Left renal cortex interstitium (tissue), 4 donors: ENCODE measurements at regions not wholly inside any gene's neighbourhood (a gene's known extent, or its start where the extent isn't known, plus 50 kb on each side); places are given as distances from the start of the nearest gene placed in this dataset.
"Not testable (repeated sequence)": the region's sequence is repeated elsewhere in the genome, so short reads cannot be mapped to it uniquely, and the experiment has no call there.

Experiments used
- DNase-seq, 4 donors: peaks; one replicate each; pipeline ENCODE4 v3.0.0-alpha.2; 2013; ENCODE audit warnings: low read depth in 4 of 4, low spot score in 2 of 4, missing footprints in 1 of 4

DNA sequence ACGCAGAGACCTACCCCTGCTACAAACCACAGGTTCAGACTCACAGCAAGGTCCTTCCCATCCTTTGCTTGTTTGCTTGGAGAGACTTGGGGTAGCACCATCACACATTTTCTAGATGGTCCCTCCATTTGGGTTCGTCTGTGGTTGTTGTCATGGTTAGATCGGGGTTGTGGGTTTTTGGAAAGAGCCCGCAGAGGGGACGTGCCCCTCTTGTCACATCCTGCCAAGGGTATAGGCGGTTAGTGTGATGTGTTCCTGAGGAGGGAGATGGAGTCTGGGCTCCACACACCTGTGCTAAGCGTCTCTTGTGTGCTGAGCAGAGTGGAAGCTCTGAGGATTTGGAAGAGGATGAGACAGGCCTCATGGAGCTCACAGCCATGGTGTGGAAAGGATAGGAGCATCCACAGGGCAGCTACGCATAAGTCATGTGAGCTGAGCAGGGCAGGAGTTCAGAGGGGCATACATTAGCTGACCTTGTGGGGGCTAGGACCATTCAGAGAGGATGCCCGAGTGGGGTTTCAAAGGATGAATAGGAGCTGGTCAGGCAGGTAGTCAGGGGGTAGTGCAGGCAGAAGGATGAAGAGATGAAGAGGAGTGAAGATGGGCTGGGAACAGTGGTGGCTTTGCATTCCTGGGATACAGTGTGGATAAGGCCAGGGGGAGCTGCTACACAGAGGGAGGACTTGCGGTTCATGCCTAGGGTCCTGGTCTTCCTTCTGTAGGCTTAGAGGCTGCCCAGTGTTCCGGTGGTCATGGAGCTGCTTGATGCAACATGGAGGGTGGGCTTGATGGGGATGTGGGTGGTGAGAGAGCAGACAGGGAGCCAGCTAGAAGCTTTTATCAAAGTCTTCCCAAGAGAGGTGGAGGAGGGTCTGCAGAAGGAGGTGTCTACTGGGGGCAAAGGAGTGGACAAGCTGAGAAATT lies 62.9 kb downstream of the ACKR3 start:
- no peak for DNase-seq

DNA sequence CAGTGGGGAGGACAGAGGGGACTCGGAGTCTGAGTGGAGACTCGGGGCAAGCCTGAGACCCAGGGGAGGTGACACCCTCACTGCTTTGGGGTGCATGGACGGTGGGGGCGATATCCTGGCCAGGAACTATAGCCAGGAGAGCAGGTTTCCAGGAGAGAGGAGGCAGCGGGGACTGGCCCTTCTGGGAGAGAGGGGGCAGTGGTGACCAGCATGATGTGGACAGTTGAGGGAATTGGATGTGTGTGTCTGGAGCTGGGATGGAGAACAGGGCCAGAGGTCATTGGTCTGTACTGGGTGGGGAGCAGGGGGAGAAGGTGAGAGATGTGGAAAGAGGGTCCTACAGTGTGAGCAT lies 63.6 kb downstream of the ACKR3 start:
- no peak for DNase-seq

DNA sequence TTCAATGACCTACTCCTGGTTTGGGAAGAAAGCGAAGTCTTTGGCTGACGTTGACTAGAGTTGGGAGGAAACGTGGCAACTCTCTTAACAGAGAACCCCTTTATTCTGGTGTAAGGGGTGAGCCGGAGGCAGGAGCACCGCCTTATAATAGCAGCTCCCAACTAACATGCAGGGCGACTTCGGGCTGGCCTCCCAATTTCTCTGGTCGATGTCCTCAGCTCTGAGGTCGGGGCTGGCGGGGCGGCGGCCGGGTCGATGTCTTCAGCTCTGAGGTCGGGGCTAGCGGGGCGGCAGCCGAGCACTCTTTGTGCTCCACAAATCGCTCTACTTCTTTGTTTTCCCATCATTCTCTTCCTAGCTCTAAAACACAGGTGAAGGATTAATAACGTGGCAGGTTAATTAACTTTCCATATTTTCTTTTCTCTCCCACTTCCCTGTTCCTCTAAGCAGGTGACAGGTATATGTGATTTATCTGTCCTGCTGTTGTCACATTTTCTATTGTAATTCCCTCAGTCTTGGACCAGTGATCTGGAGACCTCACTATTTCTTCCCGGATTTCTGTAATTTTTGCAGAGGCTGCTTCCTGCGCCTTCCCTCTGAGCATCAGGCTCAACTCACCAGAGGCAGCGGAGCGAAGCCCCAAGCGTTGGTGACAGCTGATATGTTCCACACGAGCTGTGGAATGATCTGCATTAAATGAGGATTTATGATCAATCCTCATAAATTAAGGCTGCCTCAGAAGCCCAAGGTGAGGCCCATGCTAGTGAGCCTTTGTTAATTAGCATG lies 64.3 kb downstream of the ACKR3 start:
- peak; percentile 39 to 62 (median 53) for DNase-seq

DNA sequence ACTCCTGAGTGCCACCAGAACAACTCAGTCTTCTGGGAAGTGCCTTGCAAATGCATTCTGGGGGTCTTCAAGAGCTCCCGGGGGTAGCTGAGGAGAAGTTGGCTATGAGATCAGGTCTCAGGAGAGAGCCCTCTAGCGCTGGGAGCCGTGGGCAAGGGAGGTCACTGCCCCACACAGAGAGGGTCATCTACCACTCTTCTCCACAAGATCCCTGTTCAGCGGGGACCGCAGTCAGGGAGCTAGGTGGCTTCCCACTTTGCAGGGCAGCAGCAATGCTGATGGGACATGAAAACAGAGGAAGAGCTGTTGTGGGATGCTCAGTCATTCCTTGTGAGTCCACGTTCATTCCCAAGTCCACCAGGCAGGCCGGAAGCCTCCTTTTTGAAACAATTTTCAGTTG lies 66.6 kb downstream of the ACKR3 start:
- no peak for DNase-seq

DNA sequence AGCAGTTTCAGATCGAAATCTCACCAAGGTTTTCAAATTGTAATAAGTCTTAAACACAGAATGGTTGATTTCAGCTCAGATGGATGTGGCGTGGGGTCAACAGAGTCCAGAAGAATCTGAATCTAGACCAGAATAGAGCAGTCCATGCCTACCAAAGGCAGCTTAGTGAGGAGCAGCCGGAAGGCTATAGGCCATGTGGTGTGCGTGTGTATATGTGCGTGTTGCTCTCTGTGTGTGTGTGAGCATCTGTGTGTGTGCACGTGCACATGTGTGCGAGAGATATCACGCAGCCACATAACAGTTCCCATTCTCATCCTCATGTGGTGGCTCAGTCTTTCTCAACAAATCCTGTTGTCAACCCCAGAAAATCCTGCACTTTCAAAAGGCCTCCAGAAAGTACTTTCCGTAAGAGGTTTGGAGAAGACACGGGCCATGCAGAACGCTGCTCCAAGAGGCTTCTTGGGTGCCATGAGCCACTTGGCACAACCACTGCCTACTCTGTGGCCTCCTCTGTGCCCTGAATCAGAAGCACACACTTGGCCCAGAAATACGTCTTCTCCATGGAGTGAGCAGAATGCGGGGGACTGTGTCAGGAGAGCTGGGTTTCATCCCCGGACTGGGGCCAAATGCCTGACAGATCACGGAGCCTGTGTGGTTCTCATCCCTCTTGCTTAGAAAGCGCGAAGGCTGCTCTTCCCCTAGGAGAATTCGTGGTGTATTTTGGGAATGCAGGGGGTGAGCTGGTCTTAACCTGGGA lies 67.3 kb downstream of the ACKR3 start:
- no peak for DNase-seq

DNA sequence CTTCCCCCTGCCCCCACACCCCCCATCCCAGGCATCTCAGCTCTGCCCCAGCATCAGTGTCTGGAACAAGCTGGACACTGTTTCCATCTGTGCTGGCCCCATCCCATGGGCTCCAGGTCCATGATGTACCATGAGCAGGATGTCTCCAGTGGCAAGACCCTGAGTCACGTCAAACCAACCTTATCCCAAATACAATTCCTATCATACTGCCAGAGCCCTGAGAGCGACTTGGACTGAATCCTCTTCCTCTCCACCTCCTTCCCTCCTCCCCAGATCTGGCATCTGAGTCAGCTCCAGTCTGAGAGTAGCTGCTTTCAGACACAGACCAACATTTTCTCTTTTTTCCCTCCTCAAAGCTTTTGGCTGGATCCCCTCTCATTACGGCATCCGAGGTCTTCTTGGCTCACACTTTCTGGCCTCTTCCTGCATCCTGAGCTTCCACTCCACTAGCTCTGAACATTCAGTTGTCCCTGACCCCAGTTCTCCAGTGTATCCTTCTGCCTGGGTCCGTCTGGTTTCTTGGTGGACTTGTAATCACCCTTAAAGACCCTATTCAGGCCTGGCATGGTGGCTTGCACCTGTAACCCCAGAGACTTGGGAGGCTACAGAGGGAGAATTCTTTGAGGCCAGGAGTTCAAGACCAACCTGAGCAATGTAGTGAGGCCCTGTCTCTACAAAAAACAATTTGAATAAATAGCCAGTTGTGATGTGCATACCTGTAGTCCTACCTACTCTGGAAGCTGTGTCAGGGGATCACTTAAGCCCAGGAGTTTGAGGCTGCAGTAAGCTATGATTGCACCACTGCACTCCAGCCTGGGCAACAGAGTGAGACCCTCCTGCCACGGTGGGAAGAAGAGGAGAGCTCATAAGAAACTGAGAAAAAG lies 68.3 kb downstream of the ACKR3 start:
- DNase-seq: no peak

DNA sequence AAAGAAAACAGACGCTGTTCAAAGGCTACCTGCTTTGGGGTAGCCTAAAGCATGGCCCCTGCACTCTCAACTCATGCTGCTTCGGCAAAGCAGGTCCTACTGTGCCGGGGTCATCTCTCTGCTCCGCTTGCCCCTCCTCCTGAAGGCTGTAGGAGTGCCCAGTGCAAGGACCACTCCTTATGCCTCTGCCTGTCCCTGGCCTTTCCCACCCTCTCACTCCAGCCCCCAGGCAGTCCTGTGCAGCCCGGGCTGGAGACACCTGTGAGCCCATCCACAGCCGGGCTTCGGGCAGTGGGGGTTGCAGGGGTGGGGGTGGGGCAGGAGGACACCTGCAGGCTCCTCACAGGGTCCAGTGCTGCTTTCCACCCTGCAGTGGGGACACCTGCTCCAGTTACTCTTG lies 69.1 kb downstream of the ACKR3 start:
- no peak for DNase-seq

DNA sequence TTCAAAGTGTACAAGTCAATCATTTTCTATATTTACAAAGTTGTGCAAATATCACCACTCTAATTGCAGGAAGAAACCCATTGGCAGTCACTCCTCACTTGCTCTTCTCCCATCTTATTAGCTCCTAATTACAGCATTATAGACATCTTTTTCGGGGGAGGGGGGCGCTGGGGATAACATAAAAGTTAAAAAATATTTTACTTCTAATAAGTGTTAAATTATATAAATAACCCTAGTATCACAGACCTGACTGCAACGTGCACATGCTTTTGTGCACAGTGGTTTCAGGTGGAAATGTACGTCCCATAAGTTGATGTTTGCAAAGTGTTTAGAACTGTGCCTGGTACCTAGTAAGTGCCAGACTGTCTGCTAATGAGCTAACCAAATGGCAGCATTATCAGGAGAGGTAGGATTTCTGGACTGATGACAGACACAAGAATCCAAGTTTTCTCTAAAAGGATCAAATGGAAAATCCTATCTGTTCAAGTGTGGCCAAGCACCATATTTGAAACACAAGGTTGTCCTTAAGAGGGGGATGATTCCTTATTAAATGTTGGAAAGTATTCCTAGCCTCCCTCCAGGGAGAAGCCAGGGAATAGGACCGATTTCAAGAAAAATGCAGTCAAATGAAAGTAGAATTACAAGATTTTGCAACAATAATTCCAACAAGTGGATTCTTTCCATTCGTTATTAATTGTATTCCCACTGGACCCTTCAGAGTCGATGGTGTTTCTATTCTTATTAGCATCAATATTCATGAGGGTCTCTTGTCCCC lies 70.0 kb downstream of the ACKR3 start:
- DNase-seq: no peak

DNA sequence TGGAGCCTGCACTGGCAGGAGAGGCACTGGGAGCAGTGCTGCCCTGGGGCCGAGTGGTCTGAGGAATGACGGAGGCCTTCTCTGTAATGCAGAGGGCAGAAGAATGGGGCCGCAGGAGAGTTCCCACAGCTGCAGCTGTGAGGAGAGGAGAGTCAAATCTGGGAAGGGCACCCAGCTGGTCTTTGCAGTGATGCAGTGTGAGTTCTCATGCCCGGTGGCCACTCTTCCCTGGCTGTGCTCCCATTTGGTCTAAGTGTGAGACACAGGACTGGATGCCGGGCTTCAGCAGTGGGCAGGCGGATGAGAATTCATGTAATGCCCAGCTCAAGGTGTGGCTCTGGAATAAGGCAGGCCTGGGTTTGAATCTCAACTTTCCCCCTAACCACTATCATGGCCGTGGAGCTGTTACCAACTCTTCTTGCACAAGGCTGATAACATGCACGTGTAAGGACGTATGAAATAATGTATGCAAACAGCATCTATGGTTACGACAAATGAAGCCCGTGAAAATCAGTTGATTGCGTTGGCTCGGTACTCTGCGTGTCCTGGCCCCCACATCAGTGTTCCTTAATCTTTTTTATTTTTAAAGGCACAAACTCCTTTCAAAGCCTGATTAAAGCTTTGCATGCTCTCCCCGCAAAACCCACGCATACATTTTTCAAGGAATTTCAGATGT lies 71.6 kb downstream of the ACKR3 start:
- no peak for DNase-seq

DNA sequence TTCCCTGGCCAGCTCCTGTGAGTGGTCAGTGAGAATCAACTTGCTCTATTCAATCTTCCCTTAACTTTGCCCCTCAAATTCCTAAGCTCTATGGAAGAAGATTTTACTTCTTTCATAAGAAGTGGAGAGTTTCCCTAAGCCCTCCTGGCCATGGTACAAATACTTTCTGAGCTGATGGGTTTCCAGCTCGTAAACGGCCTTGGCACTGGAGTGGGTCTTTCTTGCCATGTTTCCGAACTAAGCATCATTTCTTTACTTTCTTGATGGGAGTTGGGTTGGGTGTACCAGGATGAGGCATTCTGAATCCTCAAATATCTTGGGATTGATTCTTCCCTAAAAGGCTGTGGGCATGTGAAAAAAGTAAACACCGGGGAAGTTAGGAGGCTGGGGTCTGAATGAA lies 72.5 kb downstream of the ACKR3 start:
- no peak for DNase-seq

DNA sequence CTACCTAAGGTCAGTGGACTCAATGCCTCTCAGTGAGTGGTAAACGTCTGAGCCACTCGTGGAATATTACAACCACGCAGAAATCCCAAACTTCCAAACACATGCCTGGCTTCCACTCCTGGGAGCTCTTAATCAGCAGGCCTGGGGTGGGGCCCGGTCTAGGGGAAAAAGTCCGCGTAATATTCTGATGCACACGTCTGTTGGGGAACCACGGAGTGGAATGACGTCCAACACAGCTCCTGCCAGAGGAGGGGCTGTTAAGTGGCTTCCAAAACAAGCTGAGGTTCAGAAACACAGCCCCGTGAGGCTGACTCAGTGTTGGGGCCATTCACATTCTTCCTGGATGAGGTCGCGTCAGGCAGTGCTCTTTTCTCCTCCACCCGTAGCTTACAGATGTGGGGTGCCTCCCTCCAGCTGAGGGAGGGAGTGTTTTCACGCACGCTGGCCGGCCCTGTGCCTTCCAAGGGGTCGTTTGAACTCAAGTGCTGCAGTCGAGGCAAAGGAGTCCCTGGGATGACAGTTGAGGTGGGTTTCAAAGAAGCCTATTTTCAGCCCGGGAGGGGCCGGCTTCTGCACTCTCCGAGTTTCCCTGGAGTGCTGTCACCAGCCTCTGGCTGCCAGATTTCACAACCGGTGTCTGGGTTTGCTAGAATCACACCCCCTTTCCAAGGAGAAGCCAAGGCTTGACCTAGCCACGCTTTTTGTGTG lies 73.1 kb downstream of the ACKR3 start:
- DNase-seq: no peak

DNA sequence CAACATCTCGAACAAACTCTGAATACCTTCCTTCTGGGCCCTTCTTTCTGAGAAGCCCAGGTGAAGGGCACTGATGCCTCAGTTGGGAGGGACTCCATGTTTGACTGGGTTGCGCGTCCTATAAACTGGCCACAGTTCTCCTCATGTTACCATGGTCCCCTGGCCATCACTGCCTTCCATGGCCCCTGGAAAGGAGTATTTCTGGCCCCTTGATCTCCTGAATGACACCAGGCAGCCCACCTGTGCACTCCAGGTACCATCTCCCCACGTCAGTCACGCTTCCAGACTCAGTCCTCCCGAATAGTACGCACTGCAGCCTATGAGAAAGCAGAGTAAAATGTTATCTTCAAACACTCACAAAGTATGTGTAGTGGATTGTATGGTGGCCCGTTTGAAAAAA lies 73.9 kb downstream of the ACKR3 start:
- no peak for DNase-seq

DNA sequence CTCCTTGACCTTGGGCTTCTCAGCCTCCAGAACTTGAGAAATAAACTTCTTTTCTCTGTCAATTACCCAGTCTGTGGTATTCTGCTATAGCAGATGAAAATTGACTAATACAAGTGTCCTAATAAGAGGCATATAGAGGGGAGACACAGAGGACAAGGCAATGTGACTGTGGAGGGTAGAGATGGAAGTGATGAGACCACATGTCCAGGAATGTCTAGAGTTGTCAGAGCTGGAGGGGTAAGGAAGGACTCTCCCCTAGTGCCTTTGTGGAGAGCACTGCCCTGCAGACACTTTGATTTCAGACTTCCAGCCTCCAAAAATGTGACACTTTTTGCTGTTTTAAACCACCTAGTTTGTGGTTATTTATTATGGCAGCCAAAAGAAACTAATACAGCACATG lies 74.4 kb downstream of the ACKR3 start:
- no peak for DNase-seq

DNA sequence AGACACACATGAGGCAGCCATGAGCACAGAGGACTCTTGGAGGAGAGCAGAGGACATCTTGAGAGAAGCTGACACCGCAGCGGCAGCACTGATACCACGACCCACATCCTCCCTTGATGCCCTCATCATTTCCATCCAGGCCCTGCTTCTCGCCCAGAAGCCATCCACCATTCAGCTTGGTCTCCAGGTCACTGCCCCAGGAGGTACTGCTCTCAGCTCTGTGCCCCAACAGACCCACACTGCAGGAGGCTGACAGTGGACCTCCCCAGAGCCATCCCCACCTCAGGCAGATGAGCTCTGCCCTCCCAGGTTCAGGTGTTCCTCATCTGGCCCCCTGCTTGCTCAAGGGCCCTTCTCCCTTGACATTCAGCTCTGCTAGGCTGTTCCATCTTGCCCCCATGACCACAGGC lies 74.9 kb downstream of the ACKR3 start:
- no peak for DNase-seq

DNA sequence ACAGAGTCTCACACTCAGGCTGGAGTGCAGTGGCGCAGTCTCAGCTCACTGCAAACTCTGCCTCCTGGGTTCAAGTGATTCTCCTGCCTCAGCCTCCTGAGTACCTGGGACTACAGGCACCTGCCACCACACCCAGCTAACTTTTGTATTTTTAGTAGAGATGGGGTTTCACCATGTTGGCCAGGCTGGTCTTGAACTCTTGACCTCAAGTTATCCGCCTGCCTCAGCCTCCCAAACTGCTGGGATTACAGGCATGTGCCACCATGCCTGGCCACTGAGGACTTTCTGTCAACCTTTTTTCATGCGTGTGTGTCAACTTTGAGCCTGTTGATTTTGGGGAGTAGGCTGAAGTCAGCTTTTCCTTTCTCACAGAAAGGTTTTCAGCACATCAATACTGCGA lies 75.5 kb downstream of the ACKR3 start:
- DNase-seq: not testable (repeated sequence)

DNA sequence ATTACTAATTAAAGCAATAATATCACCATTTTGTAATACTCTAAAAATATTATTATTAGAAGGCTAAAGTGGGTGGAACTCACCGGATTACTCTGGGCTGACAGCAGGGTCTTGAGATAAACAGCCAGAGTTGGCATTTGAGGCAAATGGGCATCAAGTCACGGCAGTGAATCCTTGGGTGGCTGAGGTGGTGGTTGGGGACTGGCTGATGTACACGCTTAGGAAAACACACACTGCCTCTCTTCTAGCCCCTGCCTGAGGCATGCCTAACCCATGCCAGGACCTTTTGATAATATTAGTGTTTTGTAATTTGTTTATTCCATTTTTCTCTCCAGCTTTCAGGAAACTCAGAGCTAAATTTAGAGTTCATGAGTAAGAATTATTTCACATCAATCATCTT lies 76.8 kb downstream of the ACKR3 start:
- no peak for DNase-seq

DNA sequence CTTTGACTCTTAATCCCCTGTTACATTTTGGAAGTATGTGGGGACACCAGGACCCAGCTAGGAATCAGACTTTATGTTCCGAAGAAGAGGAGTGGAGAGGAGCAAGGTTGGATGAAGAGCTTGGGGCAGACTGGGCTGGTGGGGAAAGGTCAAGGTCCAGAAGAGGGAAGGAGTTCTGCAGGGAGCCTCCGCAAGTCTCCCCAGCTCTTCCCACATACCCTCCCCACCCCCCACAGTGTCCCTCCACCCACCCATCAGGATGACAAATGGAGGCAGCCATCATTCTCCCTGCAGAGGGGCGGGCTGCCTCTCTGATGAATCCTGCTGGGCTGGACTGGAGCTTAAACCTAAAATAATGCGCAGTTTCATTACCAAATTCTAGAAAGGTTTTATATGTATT lies 77.2 kb downstream of the ACKR3 start:
- no peak for DNase-seq

DNA sequence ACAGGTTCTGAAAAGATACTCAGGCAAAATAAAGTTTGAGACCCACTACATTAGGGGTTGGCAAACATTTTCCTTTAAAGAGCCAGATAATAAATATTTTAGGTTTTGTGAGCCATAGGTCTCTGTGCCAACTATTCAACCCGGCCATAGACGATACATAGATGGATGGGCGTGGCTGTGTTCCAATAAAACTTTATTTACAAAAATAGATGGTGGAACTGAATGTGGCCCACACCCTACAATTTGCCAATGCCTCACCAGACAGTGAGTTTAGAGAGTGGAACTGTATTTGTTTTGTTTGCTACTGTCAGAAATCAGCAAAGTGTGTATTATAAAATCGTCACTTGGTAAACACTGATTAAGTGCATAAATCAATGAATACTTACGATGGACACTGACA lies 78.0 kb downstream of the ACKR3 start:
- no peak for DNase-seq
